ENCODE measurements at regions not wholly inside any gene's neighbourhood (a gene's known extent, or its start where the extent isn't known, plus 50 kb on each side); places are given as distances from the start of the nearest gene placed in this dataset.

GRCh38 chr20:20814685-20815084, 102.2 kb upstream of the RALGAPA2 start:
- TF ChIP-seq CTCF (IDR thresholded peaks at IDR 0.05): no peak
- no peak for TF ChIP-seq POLR2A (IDR thresholded peaks at IDR 0.05)

Data from adrenal gland (tissue), 5 donors.